GM19372 (cell line): ENCODE measurements at regions not wholly inside any gene's neighbourhood (a gene's known extent, or its start where the extent isn't known, plus 50 kb on each side); places are given as distances from the start of the nearest gene placed in this dataset.

Experiments
- ATAC-seq: cut with Tn5 transposase; IDR thresholded peaks from one replicate; pipeline ENCODE4 v1.9.1; 2021; ENCODE audit warnings: mild to moderate bottlenecking, low read depth, moderate library complexity; ENCODE audit not compliant: unreplicated experiment

DNA sequence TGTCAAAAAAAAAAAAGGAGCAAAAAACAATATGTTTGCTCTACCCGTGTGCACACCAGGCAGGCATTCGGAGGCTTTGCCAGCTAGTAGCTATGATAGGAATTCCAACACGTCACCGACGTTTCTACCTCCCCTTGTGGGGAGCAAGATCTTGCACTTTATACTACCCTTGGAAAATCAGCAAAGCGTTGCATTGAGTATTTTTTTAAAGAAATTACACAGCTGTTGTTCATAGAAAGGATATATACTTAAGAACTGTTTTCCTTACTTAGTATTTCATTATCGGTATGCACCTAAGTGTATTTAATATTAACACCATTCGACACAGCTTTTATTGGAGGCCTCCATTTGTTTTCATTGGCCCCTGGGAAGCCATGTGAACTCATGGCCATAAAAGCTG lies 159.9 kb upstream of the MGMT start:
- ATAC-seq = no peak

DNA sequence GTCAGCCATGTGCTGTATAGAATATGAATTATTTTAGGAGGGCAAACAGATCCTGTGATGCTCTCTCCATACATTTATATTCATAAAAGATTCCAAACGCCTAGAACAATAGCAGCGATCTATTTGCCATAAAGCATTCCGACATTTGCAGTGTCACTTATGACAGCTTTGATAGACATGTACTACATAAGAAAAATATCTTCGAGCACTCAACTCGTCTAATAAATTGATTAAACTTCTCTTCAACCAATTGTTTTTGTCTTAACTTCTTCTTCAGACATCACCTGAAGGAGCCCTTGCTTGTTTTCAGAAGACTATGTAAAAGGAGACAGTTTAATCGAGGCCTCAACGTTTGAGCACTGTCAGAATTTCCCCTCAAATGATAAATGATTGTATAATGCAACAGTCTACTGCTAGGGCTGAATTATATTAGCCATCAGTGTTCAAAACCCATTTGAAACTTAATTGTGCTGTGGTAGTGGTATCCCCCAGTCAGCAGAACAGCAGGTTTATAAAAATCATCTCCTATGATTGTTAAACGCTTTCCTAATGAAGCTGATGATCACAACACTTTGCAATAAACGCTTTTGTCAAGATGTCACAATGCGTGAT lies 158.0 kb upstream of the MGMT start:
- no peak for ATAC-seq

DNA sequence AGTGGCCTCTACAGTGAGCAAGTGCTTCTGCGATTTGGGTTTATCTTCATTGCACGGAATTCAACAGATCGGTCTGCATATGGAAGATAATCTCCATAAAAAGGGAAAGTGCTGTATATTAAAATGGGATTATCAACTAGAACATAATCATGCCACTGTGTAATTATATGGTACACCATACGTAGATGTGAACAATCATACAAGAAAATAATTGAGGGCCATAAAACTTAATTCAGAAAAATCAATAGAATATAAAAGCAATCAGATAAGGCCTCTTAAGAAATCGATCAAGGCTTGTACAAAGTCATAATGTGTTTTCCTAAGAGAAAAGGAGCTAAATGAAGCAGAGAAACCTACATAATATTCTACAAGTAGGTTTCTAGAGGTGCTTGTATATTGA lies 157.5 kb upstream of the MGMT start:
- no peak for ATAC-seq

DNA sequence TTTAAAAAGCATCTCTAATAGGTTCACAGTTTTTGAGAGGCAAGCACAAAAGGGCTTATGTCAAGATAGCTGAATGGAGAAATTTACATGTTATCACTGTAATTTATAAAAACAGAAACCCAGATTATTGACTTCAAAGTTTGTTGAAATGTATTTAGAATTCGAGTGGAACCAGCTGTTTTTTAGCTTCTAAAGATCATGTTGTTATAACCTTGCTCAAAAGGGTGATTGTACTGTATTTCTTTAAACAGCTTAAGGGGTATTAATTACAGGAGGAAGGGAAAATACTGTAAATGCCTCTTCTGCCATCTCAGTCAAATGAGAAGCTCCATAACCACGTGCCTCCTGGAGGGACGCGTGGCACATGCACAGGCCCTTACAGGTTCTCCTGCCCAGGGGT lies 156.2 kb upstream of the MGMT start:
- ATAC-seq = no peak

DNA sequence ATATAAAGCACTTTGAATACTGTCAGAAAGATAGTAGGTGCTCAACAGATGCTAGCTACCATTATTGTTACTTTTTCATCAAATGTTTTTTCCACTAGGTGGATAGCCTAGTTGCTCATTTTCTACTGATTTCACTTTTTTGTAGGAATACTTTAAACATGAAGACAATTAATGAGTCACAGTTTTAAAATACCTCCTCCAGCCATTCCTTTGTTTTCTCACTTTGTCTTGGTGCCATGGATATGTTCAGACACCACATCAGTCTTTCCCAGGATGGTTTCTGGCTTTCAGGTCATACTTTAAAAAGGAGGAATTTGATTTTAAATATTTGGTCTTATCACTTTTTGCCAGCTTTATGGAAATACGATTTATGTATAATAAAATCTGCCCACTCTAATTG lies 147.1 kb upstream of the MGMT start:
- no peak for ATAC-seq

DNA sequence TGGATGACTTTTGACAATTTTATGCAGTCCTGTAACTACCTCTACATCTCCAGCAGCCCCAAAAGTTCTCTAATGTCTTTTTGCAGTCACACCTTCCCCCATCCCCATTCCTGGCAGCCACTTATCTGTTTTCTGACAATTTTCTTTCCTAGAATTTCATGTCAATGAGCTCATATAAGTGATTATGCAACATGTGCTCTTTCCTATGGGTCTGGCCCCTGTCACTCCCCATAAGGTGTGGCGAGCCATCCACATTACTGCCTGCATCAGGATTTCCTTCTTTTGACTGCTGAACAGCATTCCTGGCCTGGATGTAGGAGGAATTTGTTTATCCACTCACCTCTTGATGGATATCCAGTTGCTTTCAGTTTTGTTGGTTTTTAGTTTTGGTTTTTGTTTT lies 146.7 kb upstream of the MGMT start:
- ATAC-seq = no peak

DNA sequence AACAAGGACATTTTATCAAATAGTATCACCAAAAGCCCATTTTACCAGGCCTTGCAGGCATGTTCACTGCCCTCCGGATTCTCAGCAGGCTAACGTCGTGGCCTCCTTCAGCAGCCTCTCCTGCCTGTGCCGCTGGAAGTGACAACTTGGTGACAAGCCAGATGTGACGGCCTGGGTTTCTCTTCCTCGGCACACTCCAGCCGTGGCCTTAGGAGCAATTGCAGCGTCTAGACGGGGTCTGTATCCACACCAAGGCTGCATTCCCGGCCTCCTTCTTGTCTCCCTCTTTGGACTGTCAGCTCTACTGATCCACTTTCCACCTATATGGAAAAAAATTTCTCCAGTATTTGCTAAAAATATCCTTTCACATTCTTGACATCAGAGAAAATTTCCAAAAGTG lies 145.3 kb upstream of the MGMT start:
- no peak for ATAC-seq

DNA sequence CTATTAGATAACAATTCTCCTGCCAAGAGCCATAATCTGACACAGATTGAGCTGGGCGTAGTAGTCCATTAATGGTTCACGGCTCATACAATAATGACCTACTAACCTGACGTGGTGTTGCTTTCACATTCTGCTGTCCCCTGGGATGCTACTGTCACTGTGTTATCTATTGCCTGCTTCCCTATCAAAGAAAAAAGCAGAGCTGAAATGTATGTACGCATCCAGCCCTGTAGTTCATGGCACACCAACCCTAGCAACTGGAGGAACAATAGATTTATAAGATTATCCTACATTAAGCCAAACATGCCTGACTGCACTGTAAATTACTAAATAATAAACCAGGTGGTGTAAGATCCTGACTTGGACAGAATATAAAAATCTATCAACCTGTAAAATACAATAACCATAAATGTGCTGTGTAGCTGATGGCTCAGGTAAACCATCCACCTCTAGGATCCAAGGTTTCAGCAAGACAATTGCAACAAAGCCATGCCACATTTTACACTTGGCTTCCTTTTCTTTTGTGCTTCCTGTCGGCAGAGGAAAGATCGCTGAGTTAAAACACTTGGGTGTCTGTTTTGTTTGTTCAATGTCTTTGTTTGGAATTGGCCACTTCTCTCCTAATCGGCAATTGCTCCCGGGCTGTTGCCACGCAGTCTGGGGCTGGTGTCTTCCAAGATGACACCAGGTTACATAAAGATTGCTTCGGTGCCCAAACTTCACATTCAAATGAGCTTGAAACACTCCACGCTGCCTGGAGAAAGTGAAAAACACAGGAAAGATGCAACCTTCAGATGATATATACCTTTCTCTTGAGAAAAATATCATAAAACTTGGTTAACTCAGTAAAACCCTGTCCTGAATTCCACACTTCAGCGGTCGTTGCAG lies 143.9 kb upstream of the MGMT start:
- no peak for ATAC-seq

DNA sequence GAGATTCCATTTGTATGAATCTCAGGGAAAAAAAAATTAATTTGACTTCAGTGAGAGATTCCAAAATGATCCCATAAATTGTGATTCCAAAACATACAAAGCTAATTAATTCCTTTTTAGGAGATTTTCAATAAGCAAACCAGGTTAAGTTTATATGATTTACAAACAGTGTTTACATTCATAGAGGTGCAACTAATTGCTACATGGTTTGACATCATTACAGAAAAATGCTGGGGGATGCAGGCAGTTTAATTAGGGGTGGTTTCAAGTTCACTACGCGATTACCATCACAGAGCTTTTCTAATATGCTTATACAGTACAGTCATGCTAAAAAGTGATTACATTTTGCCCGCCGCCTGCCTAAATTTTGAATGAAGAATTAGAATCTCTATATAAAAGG lies 143.2 kb upstream of the MGMT start:
- no peak for ATAC-seq

DNA sequence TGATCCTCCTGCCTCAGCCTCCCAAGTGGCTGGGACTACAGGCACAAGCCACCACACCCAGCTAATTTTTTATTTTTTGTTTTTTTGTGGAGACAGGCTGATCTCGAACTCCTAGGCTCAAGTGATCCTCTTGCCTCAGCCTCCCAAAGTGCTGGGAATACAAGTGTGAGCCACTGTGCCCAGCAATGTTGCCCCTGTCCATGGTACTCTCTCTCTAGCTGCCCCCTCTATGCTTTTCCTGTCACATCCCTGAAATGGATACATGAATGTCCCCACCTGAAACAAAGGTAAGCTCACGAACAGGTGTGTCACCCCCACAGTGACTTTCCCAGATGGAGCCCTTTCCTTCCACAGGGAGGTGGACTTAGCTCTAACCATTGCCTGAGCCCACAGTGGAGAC lies 141.1 kb upstream of the MGMT start:
- ATAC-seq = no peak

DNA sequence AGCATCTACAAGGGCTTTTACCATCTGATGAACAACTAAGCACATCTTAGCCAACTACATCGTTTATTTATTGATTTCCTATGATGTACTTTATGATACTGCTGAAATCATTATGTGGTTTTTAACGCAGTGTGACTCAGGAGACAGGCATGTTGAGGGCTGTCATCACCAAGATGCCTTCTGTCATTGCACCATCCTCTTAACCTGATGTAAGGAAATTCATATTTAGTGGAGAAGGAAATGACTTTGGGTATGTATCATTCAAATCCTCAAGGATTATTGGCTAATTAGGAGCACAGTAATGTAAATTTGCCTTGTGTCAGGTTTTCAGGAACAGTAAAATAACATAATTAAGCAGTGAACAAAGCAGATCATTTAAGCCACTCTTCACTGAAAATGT lies 138.5 kb upstream of the MGMT start:
- ATAC-seq = no peak

DNA sequence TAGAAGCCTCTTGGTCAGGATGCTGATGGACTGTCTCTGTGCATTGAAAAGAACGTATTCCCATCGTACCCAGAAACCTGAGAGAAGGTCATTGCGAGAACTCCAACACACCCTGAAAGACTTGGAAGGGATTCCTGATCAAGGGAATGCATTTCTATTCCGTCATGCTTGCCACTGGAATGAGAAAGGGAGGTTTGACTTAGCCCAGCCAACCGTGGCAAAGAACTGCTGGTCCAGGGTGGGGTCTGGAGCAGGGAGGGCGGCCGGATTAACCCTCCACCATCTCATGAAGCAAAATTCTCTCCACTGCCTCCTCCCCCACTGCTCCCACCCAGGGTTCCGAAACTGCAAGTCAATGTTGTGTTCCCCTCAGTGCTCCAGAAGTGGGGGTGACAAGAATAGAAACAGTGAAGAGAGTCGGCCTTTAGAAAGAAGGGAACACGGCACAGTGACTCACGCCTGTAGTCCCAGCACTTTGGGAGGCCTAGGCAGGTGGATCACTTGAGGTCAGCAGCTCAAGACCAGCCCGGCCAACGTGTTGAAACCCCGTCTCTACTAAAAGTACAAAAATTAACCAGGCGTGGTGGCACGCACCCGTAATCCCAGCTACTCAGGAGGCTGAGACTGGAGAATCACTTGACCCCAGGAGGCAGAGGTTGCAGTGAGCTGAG lies 137.5 kb upstream of the MGMT start:
- no peak for ATAC-seq

DNA sequence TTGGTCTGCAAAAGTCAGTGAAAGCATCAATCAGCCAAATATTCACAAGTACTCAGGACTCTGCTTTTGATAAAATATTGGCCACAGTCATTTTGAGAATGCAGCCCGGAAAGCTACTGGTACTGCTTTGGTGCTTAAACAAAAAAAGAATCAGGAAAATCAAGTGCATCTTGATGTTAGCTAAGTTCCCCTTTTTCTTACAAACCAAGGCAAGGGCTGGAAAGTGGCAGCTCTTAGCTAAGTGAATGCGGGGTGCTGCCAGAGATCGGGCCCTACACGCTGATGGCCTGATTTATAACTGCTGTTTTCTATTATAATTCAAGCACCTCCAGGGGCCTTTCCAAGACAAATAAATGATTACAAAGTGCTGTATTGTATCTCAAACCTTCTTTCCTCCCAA lies 136.8 kb upstream of the MGMT start:
- no peak for ATAC-seq

DNA sequence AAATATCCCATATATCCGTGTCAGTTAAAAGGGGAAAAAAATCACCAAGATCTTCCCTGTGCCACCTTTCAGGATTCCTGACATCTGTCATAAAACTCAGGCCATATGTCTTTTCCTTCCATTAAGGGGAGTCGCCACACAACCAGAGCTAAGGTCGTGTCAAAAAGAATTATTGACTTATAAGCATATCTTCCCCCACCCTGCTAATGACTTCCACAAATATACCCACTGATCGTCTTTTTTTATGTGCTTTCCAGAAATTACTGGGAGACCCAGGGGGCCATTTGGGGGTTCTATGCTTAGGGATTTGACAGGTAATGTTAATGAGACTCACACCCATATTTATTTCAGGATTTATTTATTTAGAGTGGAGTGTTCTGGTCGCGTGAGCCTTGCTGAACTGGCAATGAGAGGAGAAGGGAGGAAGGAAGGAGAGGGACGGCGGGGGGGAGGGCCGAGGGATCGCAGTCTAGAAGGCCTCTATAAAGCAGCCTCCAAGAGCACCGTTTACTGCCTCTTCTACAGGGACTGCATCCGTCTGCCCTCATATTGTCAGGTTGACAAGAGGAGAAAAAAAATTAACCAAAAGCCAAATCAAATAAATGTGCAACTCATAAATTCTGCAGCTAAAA lies 135.7 kb upstream of the MGMT start:
- ATAC-seq = no peak

DNA sequence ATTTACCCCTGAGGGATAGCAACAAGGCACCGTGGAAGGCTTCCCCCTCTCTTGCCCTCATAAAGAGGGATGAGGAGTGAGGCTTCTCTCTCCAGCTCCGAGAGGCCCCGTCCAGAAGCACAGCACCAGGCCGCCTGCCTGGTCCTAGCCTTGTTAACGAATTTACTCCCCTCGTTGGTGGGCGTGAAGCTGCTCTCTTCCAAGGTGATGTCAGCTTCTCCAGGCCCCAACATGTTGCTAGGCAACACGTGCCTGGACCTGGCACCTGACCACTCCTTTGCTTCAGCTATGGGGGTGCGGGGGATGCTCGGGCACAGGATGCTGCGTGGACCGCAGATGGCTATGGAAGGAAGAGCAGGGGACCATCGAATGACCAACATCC lies 135.2 kb upstream of the MGMT start:
- no peak for ATAC-seq

DNA sequence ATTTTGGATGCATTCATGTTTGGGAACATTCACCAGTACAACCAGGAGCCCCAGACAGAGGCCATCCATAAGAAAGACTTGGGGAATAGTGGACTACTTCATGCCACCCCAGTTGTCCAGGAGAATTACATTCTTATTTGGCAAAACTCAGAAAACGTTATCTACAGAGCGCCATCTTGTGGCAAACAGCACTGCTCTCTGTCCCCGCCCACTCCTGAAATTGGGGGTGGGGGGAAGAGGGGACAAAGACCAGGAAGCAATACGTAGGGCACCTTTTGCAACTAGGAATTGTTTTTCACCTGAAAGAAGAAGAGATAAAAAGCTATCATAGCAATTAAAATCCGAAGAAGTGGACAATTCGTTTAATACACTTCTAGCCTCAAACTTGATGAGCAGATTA lies 134.6 kb upstream of the MGMT start:
- ATAC-seq = no peak

DNA sequence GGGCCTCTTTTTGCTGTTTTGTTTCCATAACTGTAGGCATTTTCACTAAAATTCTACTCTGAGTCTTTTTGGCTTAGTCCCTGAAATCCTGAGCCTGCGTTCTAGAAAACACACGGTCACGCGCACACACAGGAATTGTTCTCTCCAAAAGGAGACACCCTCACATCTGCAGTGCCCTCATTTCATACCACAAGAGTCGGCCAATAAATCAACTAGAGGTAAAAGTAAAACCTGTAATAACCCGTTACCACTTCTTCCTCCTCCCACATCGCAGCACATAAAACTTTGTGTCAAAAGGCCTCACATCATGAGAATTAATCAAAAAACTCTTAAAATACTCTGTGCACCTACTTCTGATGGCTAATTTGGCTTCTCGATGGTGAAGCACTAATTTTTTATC lies 133.3 kb upstream of the MGMT start:
- no peak for ATAC-seq

DNA sequence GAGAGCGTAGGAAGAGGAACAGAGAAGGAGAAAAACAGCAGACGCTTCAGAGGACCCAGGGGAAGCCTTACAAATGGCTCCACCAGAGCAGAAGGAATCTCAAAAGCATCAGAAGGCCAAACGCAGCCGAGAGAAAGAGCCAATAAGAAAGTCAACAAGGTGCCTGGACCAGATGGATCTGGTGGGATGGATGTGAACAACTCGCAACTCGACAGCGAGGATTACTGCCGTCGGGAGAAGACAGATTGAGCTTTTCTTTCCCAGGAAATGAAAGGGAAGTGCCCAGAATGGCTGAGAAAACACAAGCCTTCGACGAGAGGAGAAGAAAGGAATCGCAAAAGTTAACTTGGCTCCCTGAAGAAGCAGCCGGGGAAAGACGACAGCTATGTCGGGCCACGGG lies 132.8 kb upstream of the MGMT start:
- ATAC-seq = no peak

DNA sequence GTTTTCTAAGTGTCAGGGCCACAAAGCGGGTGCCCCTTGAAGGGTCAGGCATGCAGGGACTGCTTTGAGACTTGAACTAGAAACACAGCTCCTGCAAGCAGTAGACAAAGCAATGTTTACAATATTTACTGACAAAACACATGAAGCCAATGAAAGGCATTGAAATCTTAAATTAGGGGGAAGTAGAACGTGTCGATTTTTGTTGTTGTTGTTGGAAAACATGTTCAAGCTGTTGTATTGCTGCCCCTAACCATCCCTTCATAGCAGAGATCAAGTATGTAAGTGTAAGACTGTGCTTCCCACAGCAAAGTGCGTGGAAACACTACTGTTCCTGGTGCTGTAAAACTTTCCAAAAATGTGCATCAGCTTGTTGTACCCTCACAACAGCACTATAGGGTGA lies 131.6 kb upstream of the MGMT start:
- ATAC-seq = no peak

DNA sequence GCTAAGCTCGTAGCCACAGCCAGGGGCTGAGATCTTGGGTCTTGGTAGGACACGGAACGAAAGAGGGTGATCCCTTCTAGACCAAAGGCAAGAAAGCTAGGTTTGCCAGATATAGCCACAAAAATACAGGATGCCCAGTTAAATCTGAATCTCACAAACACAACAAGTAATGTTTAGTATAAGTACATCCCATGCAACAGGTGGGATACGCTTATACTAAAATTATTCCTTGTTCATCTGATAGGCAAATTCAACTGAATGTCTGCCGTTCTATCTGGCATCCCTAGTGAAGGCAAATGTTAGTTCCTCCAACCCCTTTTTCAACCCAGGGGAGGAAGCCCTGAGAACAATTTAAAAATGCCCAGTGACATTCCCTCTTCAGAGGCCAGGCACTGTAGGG lies 131.1 kb upstream of the MGMT start:
- no peak for ATAC-seq

DNA sequence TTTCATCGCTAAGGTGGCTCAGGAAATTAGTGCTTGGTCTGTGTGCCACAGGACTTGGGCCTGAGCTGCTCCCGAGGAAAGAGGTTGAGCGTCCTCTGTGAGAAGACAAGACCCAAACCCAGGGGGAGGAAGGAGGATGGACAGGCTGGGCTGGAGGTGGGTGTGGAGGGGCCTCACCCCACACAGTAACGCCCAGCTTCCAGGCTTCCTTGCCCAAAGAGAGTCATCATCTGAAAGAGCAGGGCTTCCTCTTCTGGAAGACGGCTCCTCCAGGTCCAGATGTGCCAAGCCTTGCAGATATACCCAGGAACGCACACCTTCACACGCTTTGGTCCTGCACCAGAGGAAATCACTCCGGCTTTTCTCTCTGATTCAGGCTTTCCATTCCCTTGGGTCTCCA lies 127.8 kb upstream of the MGMT start:
- ATAC-seq = no peak
